ENCODE measurements at regions not wholly inside any gene's neighbourhood (a gene's known extent, or its start where the extent isn't known, plus 50 kb on each side); places are given as distances from the start of the nearest gene placed in this dataset.

GRCh38 chr7:34552502-34552901 is 105.5 kb upstream of the NPSR1 start:
- intact Hi-C loops (cut with DNase I) = no loop called here
- 92% methylated on average over 5 of the region's 5 CpGs for WGBS
- H3K36me3 ChIP-seq = no peaks in the 10 kb centered on the region
- H3K4me3 ChIP-seq = no peak overlapping the region
- peaks cover 0 to 16% (median 0%) of the 10 kb centered on the region in 4 donors for H3K9me3 ChIP-seq
- no peak for DNase-seq (ENCODE audit: extremely low spot score)
- H3K27me3 ChIP-seq = no peaks in the 10 kb centered on the region
- H3K27ac ChIP-seq (replicated peaks in 1 of 4) = no peak overlapping the region
- TF ChIP-seq POLR2AphosphoS5 (IDR thresholded peaks at IDR 0.05) = no peak
- no peak for TF ChIP-seq POLR2A (IDR thresholded peaks at IDR 0.05; ENCODE audit: low read depth)
- TF ChIP-seq EP300 (IDR thresholded peaks at IDR 0.05) = no peak
- TF ChIP-seq CTCF (IDR thresholded peaks at IDR 0.05) = no peak
- H3K4me1 ChIP-seq = no peaks in the 10 kb centered on the region

- Histone ChIP-seq H3K9me3 (peaks cover 0 to 22% (median 0%) of the 10 kb centered on the region in 4 donors), H3K36me3 (no peaks in the 10 kb centered on the region), H3K4me1 (no peaks in the 10 kb centered on the region), H3K27me3 (no peaks in the 10 kb centered on the region), H3K27ac (replicated peaks in 1 of 4) (no peak overlapping the region), H3K4me3 (no peak overlapping the region)
- no peak for TF ChIP-seq POLR2AphosphoS5 (IDR thresholded peaks at IDR 0.05)
- no peak for TF ChIP-seq EP300 (IDR thresholded peaks at IDR 0.05)
- no peak for TF ChIP-seq CTCF (IDR thresholded peaks at IDR 0.05)
- no peak for TF ChIP-seq POLR2A (IDR thresholded peaks at IDR 0.05; ENCODE audit: low read depth)
- DNase-seq (ENCODE audit: extremely low spot score) = no peak
- WGBS = 86% methylated on average over 4 of the region's 4 CpGs
- intact Hi-C loops (cut with DNase I) = no loop called here
Observed at GRCh38 chr7:34558022-34558421, 100.0 kb upstream of the NPSR1 start.

DNA sequence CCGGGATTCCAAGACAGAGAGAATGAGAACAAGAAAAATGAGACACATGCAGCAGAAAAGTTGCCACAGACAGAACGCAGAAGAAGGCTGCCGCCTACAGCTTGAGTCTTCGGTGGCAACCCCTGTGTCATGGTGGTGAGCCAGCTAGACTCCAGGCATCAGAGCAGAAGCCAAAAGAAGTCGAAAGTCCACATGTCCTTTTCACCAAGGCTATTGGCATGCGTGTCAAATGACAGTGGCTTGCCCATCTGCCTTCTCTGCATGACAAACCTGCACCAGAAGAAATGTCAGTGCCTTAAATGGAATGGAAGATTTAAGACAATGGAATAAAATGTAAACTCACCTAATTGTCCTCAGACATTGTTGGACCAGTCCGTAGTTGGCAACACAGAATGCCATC is 93.9 kb upstream of the NPSR1 start:
- intact Hi-C loops (cut with DNase I) = no loop called here
- 81% methylated on average over 7 of the region's 7 CpGs for WGBS
- DNase-seq (ENCODE audit: extremely low spot score) = no peak
- Histone ChIP-seq H3K36me3 (no peaks in the 10 kb centered on the region), H3K27me3 (no peaks in the 10 kb centered on the region), H3K4me1 (no peaks in the 10 kb centered on the region), H3K9me3 (peaks cover 0 to 6% (median 0%) of the 10 kb centered on the region in 4 donors), H3K27ac (replicated peaks in 1 of 4) (no peak overlapping the region), H3K4me3 (no peak overlapping the region)
- TF ChIP-seq CTCF (IDR thresholded peaks at IDR 0.05) (no peak), EP300 (IDR thresholded peaks at IDR 0.05) (no peak), POLR2A (IDR thresholded peaks at IDR 0.05; ENCODE audit: low read depth) (no peak), POLR2AphosphoS5 (IDR thresholded peaks at IDR 0.05) (no peak)

DNA sequence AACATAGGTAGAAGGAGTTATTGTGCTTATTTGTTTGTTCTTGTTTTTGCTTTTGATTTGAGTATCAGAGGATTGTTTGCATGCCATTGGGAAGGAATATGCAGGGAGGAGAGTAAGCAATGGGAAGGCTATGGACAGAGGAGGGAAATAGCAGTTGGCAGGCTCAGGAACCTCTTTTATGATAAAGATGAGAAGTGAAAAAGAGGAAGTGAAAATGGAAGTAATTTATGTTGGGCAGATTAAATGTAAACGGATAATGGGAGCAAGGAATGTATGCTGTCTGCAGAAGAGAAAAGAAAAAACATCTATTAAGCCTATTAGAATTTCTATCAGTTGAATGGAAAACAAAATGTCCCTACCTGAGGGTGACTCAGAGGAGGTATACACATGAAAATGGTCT is 90.1 kb upstream of the NPSR1 start:
- Histone ChIP-seq H3K4me1 (no peaks in the 10 kb centered on the region), H3K27me3 (no peaks in the 10 kb centered on the region), H3K9me3 (no peaks in the 10 kb centered on the region), H3K4me3 (no peak overlapping the region), H3K36me3 (no peaks in the 10 kb centered on the region), H3K27ac (replicated peaks in 1 of 4) (no peak overlapping the region)
- TF ChIP-seq POLR2A (IDR thresholded peaks at IDR 0.05; ENCODE audit: low read depth) (no peak), EP300 (IDR thresholded peaks at IDR 0.05) (no peak), CTCF (IDR thresholded peaks at IDR 0.05) (no peak), POLR2AphosphoS5 (IDR thresholded peaks at IDR 0.05) (no peak)
- no peak for DNase-seq (ENCODE audit: extremely low spot score)
- 41% methylated on average over 1 of the region's 1 CpG for WGBS
- intact Hi-C loops (cut with DNase I) = no loop called here

- no peak for TF ChIP-seq EP300 (IDR thresholded peaks at IDR 0.05)
- TF ChIP-seq CTCF (IDR thresholded peaks at IDR 0.05) = no peak
- TF ChIP-seq POLR2AphosphoS5 (IDR thresholded peaks at IDR 0.05) = no peak
- TF ChIP-seq POLR2A (IDR thresholded peaks at IDR 0.05; ENCODE audit: low read depth) = no peak
- intact Hi-C loops (cut with DNase I) = no loop called here
- Histone ChIP-seq H3K27me3 (no peaks in the 10 kb centered on the region), H3K36me3 (no peaks in the 10 kb centered on the region), H3K4me1 (no peaks in the 10 kb centered on the region), H3K4me3 (no peak overlapping the region), H3K27ac (replicated peaks in 1 of 4) (no peak overlapping the region), H3K9me3 (no peaks in the 10 kb centered on the region)
- DNase-seq (ENCODE audit: extremely low spot score) = no peak
- WGBS = 82% methylated on average over 6 of the region's 6 CpGs
Observed at GRCh38 chr7:34569975-34570699, 87.9 kb upstream of the NPSR1 start.

Data from esophagus muscularis mucosa (tissue), 4 donors.